ENCODE measurements at regions not wholly inside any gene's neighbourhood (a gene's known extent, or its start where the extent isn't known, plus 50 kb on each side); places are given as distances from the start of the nearest gene placed in this dataset.

- H3K9me3 Mint-ChIP-seq (ENCODE audit: low read depth) = no peaks in the 10 kb centered on the region
- H3K27me3 Mint-ChIP-seq (ENCODE audit: low read depth) = no peaks in the 10 kb centered on the region
Measured at GRCh38 chrX:120794525-120794975, 81.1 kb downstream of the CT47B1 start.

GRCh38 chrX:120793098-120793497 lies 82.6 kb downstream of the CT47B1 start:
- no peak for DNase-seq (ENCODE audit: low spot score)

More at GRCh38 chrX:120794525-120794975, 81.1 kb downstream of the CT47B1 start:
- Mint-ChIP-seq H3K27ac (ENCODE audit: unreplicated experiment) (no peak overlapping the region), H3K4me3 (ENCODE audit: unreplicated experiment) (no peak overlapping the region), H3K4me1 (ENCODE audit: low read depth) (peaks cover 17% of the 10 kb centered on the region), H3K36me3 (ENCODE audit: low read depth) (no peaks in the 10 kb centered on the region)
- DNase-seq (ENCODE audit: low spot score) = no peak
- TF ChIP-seq CTCF (IDR thresholded peaks at IDR 0.05) = no peak

GRCh38 chrX:120791013-120791643 lies 84.5 kb downstream of the CT47B1 start:
- H3K27ac Mint-ChIP-seq (ENCODE audit: unreplicated experiment) = no peak overlapping the region
- DNase-seq (ENCODE audit: low spot score) = no peak
- no peak overlapping the region for H3K4me3 Mint-ChIP-seq (ENCODE audit: unreplicated experiment)
- H3K4me1 Mint-ChIP-seq (ENCODE audit: low read depth) = peaks cover 14% of the 10 kb centered on the region
- no peaks in the 10 kb centered on the region for H3K36me3 Mint-ChIP-seq (ENCODE audit: low read depth)
- no peaks in the 10 kb centered on the region for H3K27me3 Mint-ChIP-seq (ENCODE audit: low read depth)
- H3K9me3 Mint-ChIP-seq (ENCODE audit: low read depth) = no peaks in the 10 kb centered on the region
- no peak for TF ChIP-seq CTCF (IDR thresholded peaks at IDR 0.05)

More at GRCh38 chrX:120793098-120793497, 82.6 kb downstream of the CT47B1 start:
- no peaks in the 10 kb centered on the region for H3K27me3 Mint-ChIP-seq (ENCODE audit: low read depth)
- H3K27ac Mint-ChIP-seq (ENCODE audit: unreplicated experiment) = no peak overlapping the region
- H3K9me3 Mint-ChIP-seq (ENCODE audit: low read depth) = no peaks in the 10 kb centered on the region
- peaks cover 17% of the 10 kb centered on the region for H3K4me1 Mint-ChIP-seq (ENCODE audit: low read depth)
- no peak for TF ChIP-seq CTCF (IDR thresholded peaks at IDR 0.05)
- H3K4me3 Mint-ChIP-seq (ENCODE audit: unreplicated experiment) = no peak overlapping the region
- H3K36me3 Mint-ChIP-seq (ENCODE audit: low read depth) = no peaks in the 10 kb centered on the region

GRCh38 chrX:120790552-120790951 lies 85.1 kb downstream of the CT47B1 start:
- no peaks in the 10 kb centered on the region for H3K36me3 Mint-ChIP-seq (ENCODE audit: low read depth)
- no peaks in the 10 kb centered on the region for H3K9me3 Mint-ChIP-seq (ENCODE audit: low read depth)
- H3K27ac Mint-ChIP-seq (ENCODE audit: unreplicated experiment) = no peak overlapping the region
- H3K27me3 Mint-ChIP-seq (ENCODE audit: low read depth) = no peaks in the 10 kb centered on the region
- peaks cover 14% of the 10 kb centered on the region for H3K4me1 Mint-ChIP-seq (ENCODE audit: low read depth)
- TF ChIP-seq CTCF (IDR thresholded peaks at IDR 0.05) = no peak
- DNase-seq (ENCODE audit: low spot score) = no peak
- H3K4me3 Mint-ChIP-seq (ENCODE audit: unreplicated experiment) = no peak overlapping the region

GRCh38 chrX:120790118-120790517 lies 85.5 kb downstream of the CT47B1 start:
- H3K4me1 Mint-ChIP-seq (ENCODE audit: low read depth) = peaks cover 14% of the 10 kb centered on the region
- H3K36me3 Mint-ChIP-seq (ENCODE audit: low read depth) = no peaks in the 10 kb centered on the region
- H3K27me3 Mint-ChIP-seq (ENCODE audit: low read depth) = no peaks in the 10 kb centered on the region
- H3K4me3 Mint-ChIP-seq (ENCODE audit: unreplicated experiment) = no peak overlapping the region
- no peak overlapping the region for H3K27ac Mint-ChIP-seq (ENCODE audit: unreplicated experiment)
- H3K9me3 Mint-ChIP-seq (ENCODE audit: low read depth) = no peaks in the 10 kb centered on the region
- TF ChIP-seq CTCF (IDR thresholded peaks at IDR 0.05) = peak; percentile 94
- DNase-seq (ENCODE audit: low spot score) = no peak

Data from chondrocyte (in vitro differentiated cells).